GM12878 (cell line): ENCODE measurements at regions not wholly inside any gene's neighbourhood (a gene's known extent, or its start where the extent isn't known, plus 50 kb on each side); places are given as distances from the start of the nearest gene placed in this dataset.
"Not testable (repeated sequence)": the region's sequence is repeated elsewhere in the genome, so short reads cannot be mapped to it uniquely, and the experiment has no call there.

Experiments
- ATAC-seq: fragments of 200-7000 bp; cut with Tn5 transposase; 3 replicates; pipeline ENCODE4 v1.9.1; 2020; ENCODE audit warnings: mild to moderate bottlenecking, moderate library complexity
- BruUV-seq: library from RNA; stranded (reverse); fragments of 400-500 nt; replicated peaks from 2 replicates; lab custom pipeline; 2021; lab: Mats Ljungman, UMichigan
- CTCF ChIA-PET: fragments of 300-600 bp; sonication (Branson Sonifier 250); formaldehyde crosslinking; extraction: SDS; loops from one replicate; lab custom pipeline; 2021; ENCODE audit warnings: inconsistent platforms; lab: Yijun Ruan, JAX
- POLR2A ChIA-PET: fragments of 350-600 bp; formaldehyde crosslinking; extraction: SDS; loops from one replicate; lab custom pipeline; 2021; ENCODE audit warnings: inconsistent platforms; lab: Charles Lee
- RAD21 ChIA-PET: fragments of 300-600 bp; sonication (Branson Sonifier 250); formaldehyde crosslinking; loops from one replicate; lab custom pipeline; 2023; ENCODE audit warnings: antibody characterized with exemption; ENCODE audit not compliant: unreplicated experiment; lab: Charles Lee
- SMC1A ChIA-PET: fragments of 300-600 bp; sonication (Branson Sonifier 250); formaldehyde crosslinking; loops from one replicate; lab custom pipeline; 2023; ENCODE audit not compliant: unreplicated experiment, uncharacterized antibody; lab: Charles Lee
- DNase-seq: peaks from one replicate; pipeline ENCODE4 v3.0.0-alpha.2; 2011; ENCODE audit warnings: low read depth, low spot score
- FAIRE-seq: peaks from 3 replicates; lab custom pipeline; 2011; peaks lifted over from hg19 to GRCh38; lab: Jason Lieb, UNC
- H2AFZ ChIP-seq: 2 replicates; pipeline ENCODE4 v1.6.0; 2011; ENCODE audit warnings: low read depth, low read length, control low read depth; ENCODE audit not compliant: control insufficient read depth
- H3K27ac ChIP-seq: 2 replicates; pipeline ENCODE4 v1.5.1; 2011; ENCODE audit warnings: control low read depth; ENCODE audit not compliant: control insufficient read depth, insufficient read depth
- H3K27me3 ChIP-seq, 2 experiments: replicated peaks in 1 of 2; 2 replicates each; pipeline versions ENCODE4 v1.6.0 to v1.6.1; 2011; ENCODE audit warnings: low read length in 1 of 2; ENCODE audit not compliant: control insufficient read depth in 2 of 2, insufficient read depth in 2 of 2
- H3K36me3 ChIP-seq, 2 experiments: 2 replicates each; pipeline ENCODE4 v1.5.1; 2011; ENCODE audit warnings: low read length in 1 of 2; ENCODE audit not compliant: control insufficient read depth in 2 of 2, insufficient read depth in 2 of 2
- H3K4me1 ChIP-seq: 2 replicates; pipeline ENCODE4 v1.6.1; 2011; ENCODE audit warnings: mild to moderate bottlenecking, low read length, moderate library complexity, mixed read lengths; ENCODE audit not compliant: control insufficient read depth, insufficient read depth
- H3K4me2 ChIP-seq: 2 replicates; pipeline ENCODE4 v1.6.0; 2011; ENCODE audit warnings: control low read depth; ENCODE audit not compliant: control insufficient read depth, insufficient read depth
- H3K4me3 ChIP-seq: fragments of 200-600 bp; sonication (generic); 2 replicates; pipeline ENCODE4 v1.5.1; 2016
- H3K79me2 ChIP-seq: 2 replicates; pipeline ENCODE4 v1.6.0; 2011; ENCODE audit warnings: low read length; ENCODE audit not compliant: control insufficient read depth, insufficient read depth
- H3K9ac ChIP-seq: 2 replicates; pipeline ENCODE4 v1.8.0; 2011; ENCODE audit warnings: low read length, control low read depth, mixed read lengths; ENCODE audit not compliant: control insufficient read depth, insufficient read depth
- H3K9me3 ChIP-seq: replicated peaks from 3 replicates; pipeline ENCODE4 v1.5.1; 2011; ENCODE audit warnings: mild to moderate bottlenecking, low read length; ENCODE audit not compliant: control insufficient read depth, insufficient read depth
- H4K20me1 ChIP-seq: 2 replicates; pipeline ENCODE4 v1.6.0; 2011; ENCODE audit not compliant: control insufficient read depth, insufficient read depth
- SUPT20H ChIP-seq: IDR thresholded peaks from 2 replicates; pipeline ENCODE4 v1.6.1; 2011; ENCODE audit warnings: low read depth, mild to moderate bottlenecking, low read length, moderate library complexity, borderline replicate concordance; ENCODE audit not compliant: control insufficient read depth
- WGBS: methylation state at CpG from one replicate; pipeline ENCODE4 v1.1.6; 2016; ENCODE audit warnings: low lambda C conversion rate; ENCODE audit not compliant: insufficient replicate concordance, insufficient coverage; ENCODE audit errors: missing lambda C conversion rate; 5-methylcytosine and 5-hydroxymethylcytosine counted together
- in situ Hi-C: fragments of 300-500 bp; cut with MboI; formaldehyde crosslinking; loops from 9 replicates; pipeline ENCODE4 v1.14.3; 2018; ENCODE audit warnings: mixed read lengths
- intact Hi-C: fragments of 100-400 bp; cut with micrococcal nuclease; formaldehyde crosslinking; loops from one replicate; pipeline ENCODE4 v1.14.2; 2022; ENCODE audit not compliant: unreplicated experiment
- TF ChIP-seq, protein P1 (sequence below): fragments of 450-650 bp; formaldehyde crosslinking; IDR thresholded peaks from 2 replicates; pipeline ENCODE4 v1.5.0; 2022; ENCODE audit warnings: mild to moderate bottlenecking, missing genetic modification characterization
- TF ChIP-seq, protein P2 (sequence below): IDR thresholded peaks from 2 replicates; pipeline ENCODE4 v1.6.1; 2012; ENCODE audit warnings: improper control_type of control experiment, low read depth, low read length; ENCODE audit not compliant: insufficient replicate concordance

DNA sequence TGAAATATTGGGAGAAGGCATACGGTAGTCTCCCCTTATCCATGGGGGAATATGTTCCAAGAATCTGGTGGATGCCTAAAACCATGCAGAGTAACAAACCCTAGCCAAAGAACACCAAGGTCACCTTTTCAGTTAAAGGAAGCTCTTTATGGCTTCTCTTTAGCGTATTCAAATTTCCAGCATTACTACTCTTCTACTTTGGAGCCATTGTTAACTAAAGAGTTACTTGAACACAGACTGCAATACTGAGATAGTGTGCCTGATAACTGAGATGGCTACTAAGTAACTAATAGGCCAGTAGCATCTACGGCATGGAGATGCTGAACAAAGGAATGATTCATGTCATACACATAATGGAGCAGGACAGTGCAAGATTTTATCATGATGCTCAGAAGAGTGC is 84.5 kb upstream of the SPEF2 start (continued):
- TF ChIP-seq, protein P1, sequence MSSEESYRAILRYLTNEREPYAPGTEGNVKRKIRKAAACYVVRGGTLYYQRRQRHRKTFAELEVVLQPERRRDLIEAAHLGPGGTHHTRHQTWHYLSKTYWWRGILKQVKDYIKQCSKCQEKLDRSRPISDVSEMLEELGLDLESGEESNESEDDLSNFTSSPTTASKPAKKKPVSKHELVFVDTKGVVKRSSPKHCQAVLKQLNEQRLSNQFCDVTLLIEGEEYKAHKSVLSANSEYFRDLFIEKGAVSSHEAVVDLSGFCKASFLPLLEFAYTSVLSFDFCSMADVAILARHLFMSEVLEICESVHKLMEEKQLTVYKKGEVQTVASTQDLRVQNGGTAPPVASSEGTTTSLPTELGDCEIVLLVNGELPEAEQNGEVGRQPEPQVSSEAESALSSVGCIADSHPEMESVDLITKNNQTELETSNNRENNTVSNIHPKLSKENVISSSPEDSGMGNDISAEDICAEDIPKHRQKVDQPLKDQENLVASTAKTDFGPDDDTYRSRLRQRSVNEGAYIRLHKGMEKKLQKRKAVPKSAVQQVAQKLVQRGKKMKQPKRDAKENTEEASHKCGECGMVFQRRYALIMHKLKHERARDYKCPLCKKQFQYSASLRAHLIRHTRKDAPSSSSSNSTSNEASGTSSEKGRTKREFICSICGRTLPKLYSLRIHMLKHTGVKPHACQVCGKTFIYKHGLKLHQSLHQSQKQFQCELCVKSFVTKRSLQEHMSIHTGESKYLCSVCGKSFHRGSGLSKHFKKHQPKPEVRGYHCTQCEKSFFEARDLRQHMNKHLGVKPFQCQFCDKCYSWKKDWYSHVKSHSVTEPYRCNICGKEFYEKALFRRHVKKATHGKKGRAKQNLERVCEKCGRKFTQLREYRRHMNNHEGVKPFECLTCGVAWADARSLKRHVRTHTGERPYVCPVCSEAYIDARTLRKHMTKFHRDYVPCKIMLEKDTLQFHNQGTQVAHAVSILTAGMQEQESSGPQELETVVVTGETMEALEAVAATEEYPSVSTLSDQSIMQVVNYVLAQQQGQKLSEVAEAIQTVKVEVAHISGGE (CRISPR knock-in tag), result no peak
- TF ChIP-seq, protein P2, sequence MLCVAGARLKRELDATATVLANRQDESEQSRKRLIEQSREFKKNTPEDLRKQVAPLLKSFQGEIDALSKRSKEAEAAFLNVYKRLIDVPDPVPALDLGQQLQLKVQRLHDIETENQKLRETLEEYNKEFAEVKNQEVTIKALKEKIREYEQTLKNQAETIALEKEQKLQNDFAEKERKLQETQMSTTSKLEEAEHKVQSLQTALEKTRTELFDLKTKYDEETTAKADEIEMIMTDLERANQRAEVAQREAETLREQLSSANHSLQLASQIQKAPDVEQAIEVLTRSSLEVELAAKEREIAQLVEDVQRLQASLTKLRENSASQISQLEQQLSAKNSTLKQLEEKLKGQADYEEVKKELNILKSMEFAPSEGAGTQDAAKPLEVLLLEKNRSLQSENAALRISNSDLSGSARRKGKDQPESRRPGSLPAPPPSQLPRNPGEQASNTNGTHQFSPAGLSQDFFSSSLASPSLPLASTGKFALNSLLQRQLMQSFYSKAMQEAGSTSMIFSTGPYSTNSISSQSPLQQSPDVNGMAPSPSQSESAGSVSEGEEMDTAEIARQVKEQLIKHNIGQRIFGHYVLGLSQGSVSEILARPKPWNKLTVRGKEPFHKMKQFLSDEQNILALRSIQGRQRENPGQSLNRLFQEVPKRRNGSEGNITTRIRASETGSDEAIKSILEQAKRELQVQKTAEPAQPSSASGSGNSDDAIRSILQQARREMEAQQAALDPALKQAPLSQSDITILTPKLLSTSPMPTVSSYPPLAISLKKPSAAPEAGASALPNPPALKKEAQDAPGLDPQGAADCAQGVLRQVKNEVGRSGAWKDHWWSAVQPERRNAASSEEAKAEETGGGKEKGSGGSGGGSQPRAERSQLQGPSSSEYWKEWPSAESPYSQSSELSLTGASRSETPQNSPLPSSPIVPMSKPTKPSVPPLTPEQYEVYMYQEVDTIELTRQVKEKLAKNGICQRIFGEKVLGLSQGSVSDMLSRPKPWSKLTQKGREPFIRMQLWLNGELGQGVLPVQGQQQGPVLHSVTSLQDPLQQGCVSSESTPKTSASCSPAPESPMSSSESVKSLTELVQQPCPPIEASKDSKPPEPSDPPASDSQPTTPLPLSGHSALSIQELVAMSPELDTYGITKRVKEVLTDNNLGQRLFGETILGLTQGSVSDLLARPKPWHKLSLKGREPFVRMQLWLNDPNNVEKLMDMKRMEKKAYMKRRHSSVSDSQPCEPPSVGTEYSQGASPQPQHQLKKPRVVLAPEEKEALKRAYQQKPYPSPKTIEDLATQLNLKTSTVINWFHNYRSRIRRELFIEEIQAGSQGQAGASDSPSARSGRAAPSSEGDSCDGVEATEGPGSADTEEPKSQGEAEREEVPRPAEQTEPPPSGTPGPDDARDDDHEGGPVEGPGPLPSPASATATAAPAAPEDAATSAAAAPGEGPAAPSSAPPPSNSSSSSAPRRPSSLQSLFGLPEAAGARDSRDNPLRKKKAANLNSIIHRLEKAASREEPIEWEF, result no peak
- no peak for TF ChIP-seq SUPT20H

DNA sequence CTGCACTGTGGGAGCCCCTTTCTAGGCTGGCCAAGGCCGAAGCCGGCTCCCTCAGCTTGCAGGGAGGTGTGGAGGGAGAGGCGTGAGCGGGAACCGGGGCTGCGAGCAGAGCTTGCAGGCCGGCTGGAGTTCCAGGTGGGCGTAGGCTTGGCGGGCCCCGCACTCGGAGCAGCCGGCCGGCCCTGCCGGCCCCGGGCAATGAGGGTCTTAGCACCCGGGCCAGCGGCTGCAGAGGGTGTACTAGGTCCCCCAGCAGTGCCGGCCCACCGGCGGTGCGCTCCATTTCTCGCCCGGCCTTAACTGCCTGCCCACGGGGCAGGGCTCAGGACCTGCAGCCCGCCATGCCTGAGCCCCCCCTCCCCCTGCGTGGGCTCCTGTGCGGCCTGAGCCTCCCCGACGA is 86.1 kb upstream of the SPEF2 start:
- 66% methylated on average over 18 of the region's 29 CpGs for WGBS
- in situ Hi-C loops, BruUV-seq, H3K79me2 ChIP-seq, H2AFZ ChIP-seq, H3K4me3 ChIP-seq, CTCF ChIA-PET, RAD21 ChIA-PET, DNase-seq, H3K27ac ChIP-seq, H3K9ac ChIP-seq, ATAC-seq, H3K27me3 ChIP-seq, H4K20me1 ChIP-seq, H3K4me1 ChIP-seq, intact Hi-C loops, SMC1A ChIA-PET, H3K9me3 ChIP-seq, H3K36me3 ChIP-seq, H3K4me2 ChIP-seq, FAIRE-seq, POLR2A ChIA-PET: not testable (repeated sequence)
